HG02884 (cell line): ENCODE measurements at regions not wholly inside any gene's neighbourhood (a gene's known extent, or its start where the extent isn't known, plus 50 kb on each side); places are given as distances from the start of the nearest gene placed in this dataset.
"Not testable (repeated sequence)": the region's sequence is repeated elsewhere in the genome, so short reads cannot be mapped to it uniquely, and the experiment has no call there.

Experiments
- ATAC-seq: cut with Tn5 transposase; IDR thresholded peaks from one replicate; pipeline ENCODE4 v1.9.1; 2021; ENCODE audit warnings: mild to moderate bottlenecking, moderate library complexity; ENCODE audit not compliant: unreplicated experiment

GRCh38 chr7:12827219-12827821, 139.9 kb downstream of the ARL4A start:
- no peak for ATAC-seq

- ATAC-seq = no peak
Observed at GRCh38 chr7:12827920-12828319, 140.5 kb downstream of the ARL4A start.

DNA sequence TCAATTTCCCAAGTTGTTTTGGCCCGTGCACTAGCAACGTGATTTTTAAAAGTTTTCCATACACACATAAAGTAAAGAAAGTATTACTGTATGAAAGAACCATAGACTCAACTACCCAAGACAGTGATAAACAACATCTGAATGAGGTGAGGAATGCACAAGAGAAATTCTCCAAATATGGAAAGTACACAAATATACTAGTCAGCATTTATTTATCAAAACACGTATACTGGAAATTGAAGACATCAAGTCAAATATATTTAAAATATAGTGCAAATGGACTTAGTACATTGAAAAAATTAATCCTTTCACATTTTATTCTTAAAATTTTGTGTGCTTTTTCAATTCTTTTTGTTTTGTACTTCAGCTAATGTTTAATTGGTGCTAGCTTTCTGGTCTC, 143.6 kb downstream of the ARL4A start:
- no peak for ATAC-seq

DNA sequence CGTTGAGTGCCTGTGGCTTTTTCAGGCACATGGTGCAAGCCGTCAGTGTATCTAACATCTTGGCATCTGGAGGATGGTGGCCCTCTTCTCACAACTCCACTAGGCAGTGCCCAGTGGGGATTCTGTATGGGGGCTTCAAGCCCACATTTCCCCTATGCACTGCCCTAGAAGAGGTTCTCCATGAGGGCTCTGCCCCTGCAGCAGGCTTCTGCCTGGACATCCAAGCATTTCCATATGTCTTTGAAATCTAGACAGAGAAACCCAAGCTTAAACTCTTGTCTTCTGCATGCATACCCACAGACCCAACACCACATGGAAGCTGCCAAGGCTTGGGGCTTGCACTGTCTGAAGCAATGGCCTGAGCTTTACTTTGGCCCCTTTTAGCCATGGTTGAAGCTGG, 146.4 kb downstream of the ARL4A start:
- no peak for ATAC-seq

DNA sequence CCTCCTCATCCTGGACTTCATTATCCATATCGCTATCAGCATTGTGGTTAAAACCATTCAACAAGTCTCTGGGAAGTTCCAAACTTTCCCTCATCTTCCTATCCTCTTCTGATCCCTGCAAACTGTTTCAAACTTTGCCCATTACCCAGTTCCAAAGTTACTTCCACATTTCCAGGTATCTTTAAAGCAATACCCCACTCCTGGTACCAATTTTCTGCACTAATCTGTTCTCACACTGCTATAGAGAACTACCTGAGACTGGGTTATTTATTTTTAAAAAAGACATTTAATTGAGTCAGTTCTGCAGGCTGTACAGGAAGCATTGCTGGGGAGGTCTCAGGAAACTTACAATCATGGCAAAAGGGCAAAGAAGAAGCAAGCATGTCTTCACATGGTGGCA, 147.3 kb downstream of the ARL4A start:
- no peak for ATAC-seq

DNA sequence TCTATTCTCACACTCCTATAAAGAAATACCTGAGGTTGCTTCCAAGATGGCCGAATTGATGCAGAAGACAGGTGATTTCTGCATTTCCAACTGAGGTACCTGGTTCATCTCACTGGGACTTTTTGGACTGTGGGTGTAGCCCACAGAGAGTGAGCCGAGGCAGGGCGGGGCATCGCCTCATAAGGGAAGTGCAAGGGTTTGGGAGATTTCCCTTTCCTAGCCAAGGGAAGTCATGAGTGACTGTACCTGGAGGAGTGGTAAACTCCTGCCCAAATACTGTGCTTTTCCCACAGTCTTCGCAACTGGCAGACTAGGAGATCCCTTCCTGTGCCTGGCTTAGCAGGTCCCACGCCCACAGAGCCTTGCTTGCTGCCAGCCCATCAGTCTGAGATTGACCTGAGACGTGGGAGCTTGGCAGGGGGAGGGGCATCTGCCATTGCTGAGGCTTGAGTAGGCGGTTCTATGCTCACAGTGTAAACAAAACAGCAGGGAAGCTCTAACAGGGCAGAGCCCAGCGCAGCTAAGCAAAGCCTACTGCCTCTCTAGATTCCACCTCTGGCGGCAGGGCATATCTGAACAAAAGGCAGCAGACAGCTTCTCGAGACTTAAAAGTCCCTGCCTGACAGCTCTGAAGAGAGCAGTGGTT, 152.2 kb downstream of the ARL4A start:
- no peak for ATAC-seq

DNA sequence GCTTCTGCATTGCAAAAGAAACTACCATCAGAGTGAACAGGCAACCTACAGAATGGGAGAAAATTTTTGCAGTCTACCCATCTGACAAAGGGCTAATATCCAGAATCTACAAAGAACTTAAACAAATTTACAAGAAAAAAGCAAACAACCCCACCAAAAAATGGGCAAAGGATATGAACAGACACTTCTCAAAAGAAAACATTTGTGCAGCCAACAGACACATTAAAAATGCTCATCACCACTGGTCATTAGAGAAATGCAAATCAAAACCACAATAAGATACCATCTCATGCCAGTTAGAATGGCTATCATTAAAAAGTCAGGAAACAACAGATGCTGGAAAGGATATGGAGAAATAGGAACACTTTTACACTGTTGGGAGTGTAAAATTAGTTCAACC, 157.3 kb downstream of the ARL4A start:
- ATAC-seq = not testable (repeated sequence)

DNA sequence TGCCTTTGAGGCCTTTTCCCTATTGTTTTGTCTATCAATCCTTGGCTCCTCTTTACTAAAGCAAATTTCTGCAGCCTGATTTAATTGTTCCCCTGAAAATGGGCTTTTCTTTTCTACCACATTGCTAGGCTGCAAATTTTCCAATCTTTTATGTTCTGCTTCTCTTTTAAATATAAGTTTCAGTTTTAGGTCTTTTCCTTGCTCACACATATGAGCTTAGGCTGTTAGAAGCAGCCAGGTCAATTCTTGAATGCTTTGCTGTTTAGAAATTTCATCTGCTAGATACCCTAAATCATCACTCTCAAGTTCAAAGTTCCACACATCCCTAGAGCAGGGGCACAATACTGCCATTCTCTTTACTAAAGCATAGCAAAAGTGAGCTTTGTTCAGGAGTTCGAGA, 159.6 kb downstream of the ARL4A start:
- ATAC-seq = no peak

- ATAC-seq = no peak
Observed at GRCh38 chr7:12851142-12851541, 163.7 kb downstream of the ARL4A start.

- no peak for ATAC-seq
Observed at GRCh38 chr7:12851841-12852240, 164.4 kb downstream of the ARL4A start.

- no peak for ATAC-seq
Observed at GRCh38 chr7:12855036-12855435, 167.6 kb downstream of the ARL4A start.

GRCh38 chr7:12859761-12860160, 172.3 kb downstream of the ARL4A start:
- no peak for ATAC-seq

DNA sequence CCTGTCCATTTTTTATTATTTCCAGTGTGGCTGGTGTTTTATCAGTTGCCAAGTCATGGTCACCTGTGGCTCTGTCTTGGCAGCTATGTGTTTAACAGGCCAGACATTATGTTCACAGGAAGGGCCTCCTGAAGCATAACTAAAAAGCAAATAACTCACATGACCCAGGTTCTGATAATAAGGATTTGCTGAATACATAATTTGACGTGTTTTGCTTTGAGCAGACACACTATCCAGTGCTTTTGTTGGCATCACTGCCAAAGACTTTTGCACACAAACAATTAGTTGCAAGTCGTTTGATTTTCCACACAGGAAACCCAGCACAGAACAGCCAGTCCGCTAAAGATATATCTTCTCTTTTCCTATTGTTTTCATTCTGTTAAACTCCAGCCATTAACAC, 173.6 kb downstream of the ARL4A start:
- ATAC-seq = no peak

DNA sequence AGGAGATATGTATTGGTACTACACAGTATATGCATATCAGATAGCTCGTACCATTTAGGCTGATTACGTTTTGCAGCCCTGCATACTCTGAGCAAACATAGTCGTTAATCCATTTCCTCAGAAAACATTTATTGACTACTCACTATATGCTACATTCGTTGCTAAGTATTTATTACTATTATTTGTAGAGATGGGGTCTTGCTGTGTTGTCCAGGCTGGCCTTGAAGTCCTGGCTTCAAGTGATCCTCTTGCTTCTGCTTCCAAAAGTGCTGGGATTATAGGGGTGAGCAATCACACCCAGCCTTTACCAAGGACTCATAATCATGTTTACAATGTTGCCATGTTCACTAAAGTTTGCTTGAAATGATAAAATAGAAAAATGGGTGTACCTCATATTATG, 174.7 kb downstream of the ARL4A start:
- no peak for ATAC-seq

DNA sequence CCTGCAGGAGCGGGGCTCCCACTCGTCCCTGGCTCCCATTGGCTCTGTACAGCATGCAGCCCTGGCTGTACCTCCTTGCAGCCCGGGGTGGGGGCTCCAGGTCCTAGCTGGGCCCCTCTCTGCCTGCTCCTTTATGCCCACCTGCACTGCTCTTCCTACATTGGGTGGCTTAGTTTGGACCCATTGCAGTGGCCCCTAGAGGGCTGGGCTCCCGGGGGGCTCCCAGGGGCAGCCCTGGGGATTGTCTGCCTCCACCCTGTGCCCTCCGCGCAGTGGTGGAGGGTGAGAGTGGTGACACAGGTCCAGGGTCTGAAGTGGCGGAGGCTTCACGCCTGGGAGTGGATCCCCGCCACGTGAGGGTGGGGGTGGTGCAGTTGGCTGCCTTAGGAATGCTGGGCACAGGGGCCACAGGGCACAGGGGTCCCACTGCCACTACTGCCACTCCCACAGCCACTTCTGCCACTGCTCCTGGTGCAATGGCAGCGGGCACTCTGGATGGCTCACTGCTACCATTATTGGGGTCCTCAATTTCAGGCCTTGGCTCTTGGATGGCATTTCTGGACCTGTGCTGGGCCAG, 177.1 kb downstream of the ARL4A start:
- no peak for ATAC-seq

DNA sequence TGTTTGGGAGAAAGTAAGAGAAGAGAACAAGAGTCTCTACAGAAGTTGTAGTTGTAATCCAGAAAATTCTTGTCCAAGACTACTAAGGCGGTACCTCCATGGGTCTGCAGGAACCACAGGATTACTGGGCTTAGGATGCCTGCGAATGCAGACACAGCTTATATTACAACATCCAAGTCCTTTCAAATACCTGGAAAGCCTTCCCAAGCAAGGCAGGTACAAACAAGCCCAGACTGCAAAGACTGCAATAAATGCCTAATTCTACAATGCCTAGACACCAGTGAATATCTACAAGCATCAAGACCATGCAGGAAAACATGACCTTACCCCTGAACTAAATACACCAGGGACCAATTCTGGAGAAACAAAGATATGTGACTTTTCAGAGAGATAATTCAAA, 178.2 kb downstream of the ARL4A start:
- ATAC-seq = no peak

GRCh38 chr7:12866207-12866606, 178.8 kb downstream of the ARL4A start:
- ATAC-seq = no peak

DNA sequence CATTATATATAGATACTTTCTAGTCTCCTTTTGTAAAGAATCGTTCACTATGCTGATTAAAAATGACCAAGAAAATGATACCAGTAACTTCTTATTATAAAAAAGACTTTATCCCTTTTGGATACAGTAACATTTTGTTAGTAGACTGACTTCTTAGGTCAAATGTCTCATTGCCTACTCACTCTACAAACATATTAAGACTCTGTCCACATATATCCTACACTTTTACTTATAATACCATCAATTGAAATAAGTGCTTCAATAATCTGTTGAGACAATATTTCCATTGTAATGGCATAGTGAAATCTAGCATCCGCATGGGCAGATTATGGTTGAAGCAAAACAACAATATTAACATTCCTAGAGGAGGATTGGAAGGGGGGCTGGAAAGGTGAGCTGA, 180.6 kb downstream of the ARL4A start:
- no peak for ATAC-seq

DNA sequence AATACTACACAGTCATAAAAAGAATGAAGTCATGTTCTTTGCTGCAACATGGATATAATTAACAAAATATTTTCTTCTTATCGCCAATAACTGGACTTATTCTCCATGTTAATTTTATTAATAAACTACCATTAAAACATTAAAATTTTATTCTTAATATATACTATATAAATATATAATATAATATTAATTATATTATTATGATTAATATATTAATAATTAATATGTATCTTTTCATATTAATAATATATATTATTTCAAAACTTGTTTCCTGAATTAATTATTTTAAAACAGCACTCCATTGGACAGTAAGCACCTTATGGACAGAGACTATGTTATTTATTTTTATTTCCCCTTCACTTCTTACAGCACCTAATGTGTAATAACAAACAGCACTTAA, 182.8 kb downstream of the ARL4A start:
- ATAC-seq = no peak

GRCh38 chr7:12872487-12872886, 185.1 kb downstream of the ARL4A start:
- ATAC-seq = no peak

- ATAC-seq = no peak
Observed at GRCh38 chr7:12873571-12873970, 186.1 kb downstream of the ARL4A start.

DNA sequence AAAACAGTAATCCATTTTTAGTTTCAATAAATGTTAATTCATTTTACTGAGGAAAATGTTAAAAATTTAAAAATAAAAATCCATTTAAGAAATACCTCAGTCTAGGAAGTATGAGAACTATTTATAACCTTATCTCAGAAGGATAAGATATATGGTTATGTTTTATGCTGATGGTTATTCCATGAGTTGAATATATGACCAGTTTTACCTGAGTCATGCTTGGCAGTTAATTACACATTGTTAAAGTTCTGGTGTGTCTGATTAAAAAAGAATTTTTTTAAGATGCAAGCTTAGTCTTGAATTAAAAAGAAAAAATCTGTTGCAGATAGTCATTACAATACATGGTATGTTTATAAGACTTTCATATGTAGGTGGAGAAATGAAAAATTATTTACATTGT, 191.7 kb downstream of the ARL4A start:
- ATAC-seq = no peak

- ATAC-seq = no peak
Observed at GRCh38 chr7:12881712-12882111, 194.3 kb downstream of the ARL4A start.
